WTC11 (cell line): ENCODE measurements at regions not wholly inside any gene's neighbourhood (a gene's known extent, or its start where the extent isn't known, plus 50 kb on each side); places are given as distances from the start of the nearest gene placed in this dataset.

Experiments used
- ATAC-seq: fragments of 200-7000 bp; cut with Tn5 transposase; 2 replicates; pipeline ENCODE4 v1.10.0; 2021; ENCODE audit warnings: mild to moderate bottlenecking, moderate library complexity
- CTCF ChIA-PET: fragments of 300-600 bp; sonication (Branson Sonifier 250); formaldehyde crosslinking; loops from one replicate; lab custom pipeline; 2021; ENCODE audit warnings: antibody characterized with exemption; lab: Charles Lee
- POLR2A ChIA-PET: fragments of 350-600 bp; sonication (Branson Sonifier 250); formaldehyde crosslinking; loops from one replicate; lab custom pipeline; 2021; ENCODE audit warnings: antibody characterized with exemption; lab: Charles Lee
- DNase-seq: peaks from one replicate; pipeline ENCODE4 v3.0.0; 2021; ENCODE audit warnings: low spot score
- H3K27ac Mint-ChIP-seq: 2 replicates; pipeline ENCODE4 v1.8.0; 2021; ENCODE audit warnings: mixed read lengths
- H3K27me3 Mint-ChIP-seq: 2 replicates; pipeline ENCODE4 v1.8.0; 2021; ENCODE audit warnings: low read depth, mild to moderate bottlenecking, moderate library complexity, mixed read lengths
- H3K36me3 Mint-ChIP-seq: 2 replicates; pipeline ENCODE4 v1.8.0; 2021; ENCODE audit warnings: mixed read lengths
- H3K4me1 Mint-ChIP-seq: 2 replicates; pipeline ENCODE4 v1.8.0; 2022; ENCODE audit warnings: mixed read lengths
- H3K4me3 Mint-ChIP-seq: 2 replicates; pipeline ENCODE4 v1.8.0; 2021; ENCODE audit warnings: mild to moderate bottlenecking, moderate library complexity, mixed read lengths
- H3K9me3 Mint-ChIP-seq: 2 replicates; pipeline ENCODE4 v1.8.0; 2021; ENCODE audit warnings: mixed read lengths
- CDX4 ChIP-seq: fragments of 250-450 bp; sonication (Bioruptor Pico); IDR thresholded peaks from 2 replicates; pipeline ENCODE4 v1.9.0; 2021; ENCODE audit warnings: moderate library complexity, mild to moderate bottlenecking, inconsistent platforms, borderline replicate concordance
- CREM ChIP-seq: sonication (generic); formaldehyde crosslinking; IDR thresholded peaks from 2 replicates; pipeline ENCODE4 v1.8.1; 2022; ENCODE audit warnings: mild to moderate bottlenecking, missing genetic modification reagents, moderate library complexity
- FOXP4 ChIP-seq: sonication (generic); formaldehyde crosslinking; IDR thresholded peaks from 2 replicates; pipeline ENCODE4 v1.8.0; 2022; ENCODE audit warnings: mild to moderate bottlenecking, missing genetic modification reagents
- GABPB1 ChIP-seq: sonication (generic); formaldehyde crosslinking; IDR thresholded peaks from 2 replicates; pipeline ENCODE4 v1.8.1; 2023; ENCODE audit warnings: mild to moderate bottlenecking, missing genetic modification reagents
- GRHL2 ChIP-seq: fragments of 250-450 bp; sonication (Bioruptor Pico); IDR thresholded peaks from 2 replicates; pipeline ENCODE4 v1.8.0; 2022; ENCODE audit warnings: mild to moderate bottlenecking, moderate library complexity; ENCODE audit not compliant: insufficient replicate concordance, severe bottlenecking
- GTF2I ChIP-seq: fragments of 250-450 bp; sonication (Bioruptor Pico); conservative IDR thresholded peaks from 2 replicates; pipeline ENCODE4 v1.4.0; 2021; ENCODE audit warnings: mild to moderate bottlenecking
- HMGA2 ChIP-seq: fragments of 250-450 bp; sonication (Bioruptor Pico); IDR thresholded peaks from 2 replicates; pipeline ENCODE4 v1.4.0; 2021; ENCODE audit warnings: mild to moderate bottlenecking, moderate library complexity
- NFYB ChIP-seq: sonication (generic); formaldehyde crosslinking; conservative IDR thresholded peaks from 2 replicates; pipeline ENCODE4 v1.8.0; 2022; ENCODE audit warnings: low read depth, missing genetic modification reagents
- ZNF121 ChIP-seq: sonication (generic); formaldehyde crosslinking; IDR thresholded peaks from 2 replicates; pipeline ENCODE4 v1.8.0; 2023; ENCODE audit warnings: missing genetic modification reagents
- ZNF138 ChIP-seq: sonication (generic); formaldehyde crosslinking; conservative IDR thresholded peaks from 2 replicates; pipeline ENCODE4 v1.8.1; 2022; ENCODE audit warnings: mild to moderate bottlenecking, moderate library complexity, missing genetic modification reagents
- ZNF263 ChIP-seq: sonication (generic); formaldehyde crosslinking; IDR thresholded peaks from 2 replicates; pipeline ENCODE4 v1.8.1; 2022; ENCODE audit warnings: low read depth, mild to moderate bottlenecking, moderate library complexity, missing genetic modification reagents
- ZNF281 ChIP-seq: sonication (generic); formaldehyde crosslinking; IDR thresholded peaks from 2 replicates; pipeline ENCODE4 v1.8.0; 2023; ENCODE audit warnings: mild to moderate bottlenecking, missing genetic modification reagents
- ZNF532 ChIP-seq: fragments of 250-450 bp; sonication (Bioruptor Pico); IDR thresholded peaks from 2 replicates; pipeline ENCODE4 v1.9.0; 2021; ENCODE audit warnings: mild to moderate bottlenecking, borderline replicate concordance
- TF ChIP-seq, protein P1 (sequence below): sonication (generic); formaldehyde crosslinking; IDR thresholded peaks from 2 replicates; pipeline ENCODE4 v1.8.1; 2023; ENCODE audit warnings: mild to moderate bottlenecking, missing genetic modification reagents, borderline replicate concordance

- H3K4me1 Mint-ChIP-seq: peaks cover 13% of the 10 kb centered on the region
- ChIA-PET POLR2A (no interaction called here), CTCF (no interaction called here)
- H3K9me3 Mint-ChIP-seq: peaks cover 7% of the 10 kb centered on the region; the same call in 1 of the 2 replicates
- H3K4me3 Mint-ChIP-seq: no peak overlapping the region
- no peak for TF ChIP-seq ZNF263
- TF ChIP-seq, protein P1, sequence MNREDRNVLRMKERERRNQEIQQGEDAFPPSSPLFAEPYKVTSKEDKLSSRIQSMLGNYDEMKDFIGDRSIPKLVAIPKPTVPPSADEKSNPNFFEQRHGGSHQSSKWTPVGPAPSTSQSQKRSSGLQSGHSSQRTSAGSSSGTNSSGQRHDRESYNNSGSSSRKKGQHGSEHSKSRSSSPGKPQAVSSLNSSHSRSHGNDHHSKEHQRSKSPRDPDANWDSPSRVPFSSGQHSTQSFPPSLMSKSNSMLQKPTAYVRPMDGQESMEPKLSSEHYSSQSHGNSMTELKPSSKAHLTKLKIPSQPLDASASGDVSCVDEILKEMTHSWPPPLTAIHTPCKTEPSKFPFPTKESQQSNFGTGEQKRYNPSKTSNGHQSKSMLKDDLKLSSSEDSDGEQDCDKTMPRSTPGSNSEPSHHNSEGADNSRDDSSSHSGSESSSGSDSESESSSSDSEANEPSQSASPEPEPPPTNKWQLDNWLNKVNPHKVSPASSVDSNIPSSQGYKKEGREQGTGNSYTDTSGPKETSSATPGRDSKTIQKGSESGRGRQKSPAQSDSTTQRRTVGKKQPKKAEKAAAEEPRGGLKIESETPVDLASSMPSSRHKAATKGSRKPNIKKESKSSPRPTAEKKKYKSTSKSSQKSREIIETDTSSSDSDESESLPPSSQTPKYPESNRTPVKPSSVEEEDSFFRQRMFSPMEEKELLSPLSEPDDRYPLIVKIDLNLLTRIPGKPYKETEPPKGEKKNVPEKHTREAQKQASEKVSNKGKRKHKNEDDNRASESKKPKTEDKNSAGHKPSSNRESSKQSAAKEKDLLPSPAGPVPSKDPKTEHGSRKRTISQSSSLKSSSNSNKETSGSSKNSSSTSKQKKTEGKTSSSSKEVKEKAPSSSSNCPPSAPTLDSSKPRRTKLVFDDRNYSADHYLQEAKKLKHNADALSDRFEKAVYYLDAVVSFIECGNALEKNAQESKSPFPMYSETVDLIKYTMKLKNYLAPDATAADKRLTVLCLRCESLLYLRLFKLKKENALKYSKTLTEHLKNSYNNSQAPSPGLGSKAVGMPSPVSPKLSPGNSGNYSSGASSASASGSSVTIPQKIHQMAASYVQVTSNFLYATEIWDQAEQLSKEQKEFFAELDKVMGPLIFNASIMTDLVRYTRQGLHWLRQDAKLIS (CRISPR knock-in tag): no peak
- no peak for TF ChIP-seq ZNF532 (CRISPR knock-in tag)
- TF ChIP-seq GABPB1 (CRISPR knock-in tag): no peak
- TF ChIP-seq HMGA2 (CRISPR knock-in tag): no peak
- no peak for TF ChIP-seq ZNF121 (CRISPR knock-in tag)
- TF ChIP-seq NFYB (CRISPR knock-in tag): no peak
- TF ChIP-seq CDX4 (CRISPR knock-in tag): no peak
- no peak for TF ChIP-seq FOXP4
- no peak for TF ChIP-seq GRHL2 (CRISPR knock-in tag)
- no peak for TF ChIP-seq ZNF138 (CRISPR knock-in tag)
- no peak for TF ChIP-seq CREM
- TF ChIP-seq GTF2I (CRISPR knock-in tag): no peak
- no peak for TF ChIP-seq ZNF281 (CRISPR knock-in tag)
- DNase-seq (no peak), ATAC-seq (peak; percentile 67)
- H3K36me3 Mint-ChIP-seq: no peaks in the 10 kb centered on the region
- H3K27me3 Mint-ChIP-seq: no peaks in the 10 kb centered on the region
- H3K27ac Mint-ChIP-seq: no peak overlapping the region
Measured at GRCh38 chr6:112984899-112985298, 637.8 kb downstream of the RFPL4B start.
